Thyroid gland (tissue), 4 donors: ENCODE measurements at regions not wholly inside any gene's neighbourhood (a gene's known extent, or its start where the extent isn't known, plus 50 kb on each side); places are given as distances from the start of the nearest gene placed in this dataset.

ENCODE experiments used
- DNase-seq, 2 donors: peaks; one replicate each; pipeline ENCODE4 v3.0.0-alpha.2; 2019
- H3K27ac ChIP-seq, 3 donors: fragments of 200-600 bp; sonication (generic); 1 replicate in 2 of 3; 2 replicates in 1 of 3; pipeline ENCODE4 v1.5.1; 2016 to 2019; ENCODE audit warnings: mild to moderate bottlenecking in 1 of 3, moderate library complexity in 1 of 3
- H3K27me3 ChIP-seq: fragments of 200-600 bp; sonication (generic); one replicate; pipeline ENCODE4 v1.5.1; 2019
- H3K36me3 ChIP-seq, 2 donors: fragments of 200-600 bp; sonication (generic); one replicate each; pipeline ENCODE4 v1.5.1; 2016 to 2019
- H3K4me1 ChIP-seq, 2 donors: fragments of 200-600 bp; sonication (generic); one replicate each; pipeline ENCODE4 v1.5.1; 2017 to 2019
- H3K4me3 ChIP-seq, 3 donors: fragments of 200-600 bp; sonication (generic); replicated peaks in 1 of 3; 1 replicate in 2 of 3; 2 replicates in 1 of 3; pipeline ENCODE4 v1.5.1; 2016; ENCODE audit warnings: mild to moderate bottlenecking in 1 of 3
- H3K9me3 ChIP-seq: fragments of 200-600 bp; sonication (generic); one replicate; pipeline ENCODE4 v1.5.1; 2017
- CTCF ChIP-seq, 6 experiments: fragments of 200-600 bp in 3 of 6; fragments of 450-650 bp in 3 of 6; sonication (generic) in 3 of 6; IDR thresholded peaks; one replicate each; pipeline ENCODE4 v1.5.1; 2016 to 2019; ENCODE audit warnings: antibody characterized with exemption in 6 of 6, mild to moderate bottlenecking in 2 of 6, inconsistent platforms in 1 of 6, moderate library complexity in 1 of 6
- POLR2A ChIP-seq, 2 donors: fragments of 450-650 bp; IDR thresholded peaks; one replicate each; pipeline ENCODE4 v1.6.1; 2017; ENCODE audit warnings: antibody characterized with exemption in 2 of 2, mild to moderate bottlenecking in 2 of 2, moderate library complexity in 1 of 2
- WGBS, 2 donors: methylation state at CpG; one replicate each; pipeline ENCODE4 v1.1.5; 2017; 5-methylcytosine and 5-hydroxymethylcytosine counted together
- intact Hi-C: fragments of 100-400 bp; cut with DNase I; formaldehyde crosslinking; loops from one replicate; pipeline ENCODE4 v1.15.1; 2023

- H3K36me3 ChIP-seq = no peaks in the 10 kb centered on the region
- H3K9me3 ChIP-seq = no peaks in the 10 kb centered on the region
- no peak overlapping the region for H3K27ac ChIP-seq
- no peaks in the 10 kb centered on the region for H3K27me3 ChIP-seq
- no peaks in the 10 kb centered on the region for H3K4me1 ChIP-seq
- TF ChIP-seq CTCF (IDR thresholded peaks at IDR 0.05) (no peak), POLR2A (IDR thresholded peaks at IDR 0.05) (no peak)
- H3K4me3 ChIP-seq = no peak overlapping the region
- whole genome bisulfite sequencing, 2 donors = 92 to 94% methylated on average over 3 of the region's 3 CpGs
- DNase-seq = no peak
- intact Hi-C loops = no loop called here
Measured at GRCh38 chr2:52659546-52659945, 1108.1 kb upstream of the CHAC2 start.

DNA sequence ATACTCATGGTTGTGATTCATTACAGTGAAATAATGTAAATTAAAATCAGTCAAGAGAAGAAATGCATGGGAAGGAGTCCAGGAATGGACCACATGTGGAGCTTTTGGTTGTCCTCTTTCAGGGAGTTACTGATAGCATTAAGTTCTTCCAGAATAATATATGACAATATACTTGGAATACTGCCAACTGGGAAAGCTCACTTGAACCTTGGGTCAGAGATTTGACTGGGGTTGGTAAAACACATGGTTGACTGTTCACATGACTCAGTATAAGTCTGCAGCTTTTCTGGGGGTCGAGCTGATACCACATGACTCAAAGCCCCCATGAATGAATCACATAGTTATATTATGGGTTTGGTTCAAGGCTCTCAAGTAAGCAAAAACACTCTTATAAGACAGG is 1109.0 kb upstream of the CHAC2 start:
- Histone ChIP-seq H3K36me3 (no peaks in the 10 kb centered on the region), H3K27me3 (no peaks in the 10 kb centered on the region), H3K4me1 (no peaks in the 10 kb centered on the region), H3K9me3 (no peaks in the 10 kb centered on the region), H3K27ac (no peak overlapping the region), H3K4me3 (no peak overlapping the region)
- TF ChIP-seq CTCF (IDR thresholded peaks at IDR 0.05) (no peak), POLR2A (IDR thresholded peaks at IDR 0.05) (no peak)
- 29 to 37% methylated on average over 1 of the region's 1 CpG for WGBS, 2 donors
- DNase-seq = no peak
- intact Hi-C loops = no loop called here

DNA sequence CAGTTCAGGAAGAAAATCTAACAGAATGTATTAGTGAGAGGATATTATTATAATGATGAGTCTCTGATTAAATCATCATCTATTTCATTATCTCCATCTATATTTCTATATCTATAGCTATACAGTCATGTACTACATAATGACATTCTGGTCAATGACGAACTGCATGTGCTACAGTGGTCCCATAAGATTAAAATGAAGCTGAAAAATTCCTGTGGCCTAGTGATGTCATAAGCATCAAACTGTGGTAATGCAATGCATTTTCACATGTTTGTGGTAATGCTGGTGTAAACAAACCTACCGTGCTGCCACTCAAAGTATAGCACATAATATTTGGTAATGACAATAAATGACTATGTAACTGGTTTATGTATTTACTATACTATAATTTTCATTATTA is 1127.9 kb upstream of the CHAC2 start:
- no peaks in the 10 kb centered on the region for H3K36me3 ChIP-seq
- H3K27ac ChIP-seq = no peak overlapping the region
- no peak overlapping the region for H3K4me3 ChIP-seq
- H3K4me1 ChIP-seq = no peaks in the 10 kb centered on the region
- no peaks in the 10 kb centered on the region for H3K27me3 ChIP-seq
- intact Hi-C loops = no loop called here
- H3K9me3 ChIP-seq = no peaks in the 10 kb centered on the region
- 91 to 94% methylated on average over 2 of the region's 2 CpGs for WGBS, 2 donors
- TF ChIP-seq POLR2A (IDR thresholded peaks at IDR 0.05) (no peak), CTCF (IDR thresholded peaks at IDR 0.05) (no peak)
- no peak for DNase-seq

GRCh38 chr2:52632543-52632942 is 1135.1 kb upstream of the CHAC2 start:
- WGBS, 2 donors = 88 to 93% methylated on average over 6 of the region's 6 CpGs
- no peaks in the 10 kb centered on the region for H3K36me3 ChIP-seq
- no peak for TF ChIP-seq CTCF (IDR thresholded peaks at IDR 0.05)
- no peaks in the 10 kb centered on the region for H3K27me3 ChIP-seq
- no peaks in the 10 kb centered on the region for H3K4me1 ChIP-seq
- no peak overlapping the region for H3K4me3 ChIP-seq
- intact Hi-C loops = no loop called here
- no peak overlapping the region for H3K27ac ChIP-seq
- no peaks in the 10 kb centered on the region for H3K9me3 ChIP-seq
- no peak for DNase-seq

DNA sequence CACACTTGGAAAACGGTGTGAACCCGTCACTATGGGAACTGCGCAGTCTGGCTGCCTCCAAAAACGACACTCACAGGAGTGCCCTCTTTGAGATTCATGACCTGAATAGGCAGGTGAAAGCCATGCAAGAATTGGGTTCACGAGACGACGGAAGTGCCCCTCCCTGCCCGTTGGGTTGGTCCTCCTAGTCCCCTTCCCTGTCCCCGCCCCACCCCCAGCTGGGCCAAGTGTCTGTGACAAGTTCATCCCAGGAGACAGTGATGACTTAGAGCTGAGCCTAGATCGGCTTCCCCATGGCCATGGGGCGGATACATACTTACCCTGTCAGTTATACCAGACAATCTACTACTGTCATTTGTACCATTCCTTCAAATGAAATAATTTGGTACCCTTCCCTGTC is 1137.7 kb upstream of the CHAC2 start:
- Histone ChIP-seq H3K4me3 (no peak overlapping the region), H3K36me3 (no peaks in the 10 kb centered on the region), H3K27me3 (no peaks in the 10 kb centered on the region), H3K27ac (no peak overlapping the region), H3K4me1 (no peaks in the 10 kb centered on the region), H3K9me3 (no peaks in the 10 kb centered on the region)
- WGBS, 2 donors = 84 to 91% methylated on average over 5 to 11 of the region's 11 CpGs
- TF ChIP-seq POLR2A (IDR thresholded peaks at IDR 0.05) (no peak), CTCF (IDR thresholded peaks at IDR 0.05) (no peak)
- no peak for DNase-seq
- intact Hi-C loops = no loop called here
